ENCODE measurements at regions not wholly inside any gene's neighbourhood (a gene's known extent, or its start where the extent isn't known, plus 50 kb on each side); places are given as distances from the start of the nearest gene placed in this dataset.
"Not testable (repeated sequence)": the region's sequence is repeated elsewhere in the genome, so short reads cannot be mapped to it uniquely, and the experiment has no call there.

- DNase-seq (ENCODE audit: low spot score), result no peak
Measured at GRCh38 chr5:33153372-33153771, 287.4 kb upstream of the TARS1 start.

- DNase-seq (ENCODE audit: low spot score), result no peak
Measured at GRCh38 chr5:33153831-33154230, 286.9 kb upstream of the TARS1 start.

GRCh38 chr5:33160871-33161270 lies 279.9 kb upstream of the TARS1 start:
- no peak for DNase-seq (ENCODE audit: low spot score)

GRCh38 chr5:33161421-33161820 lies 279.3 kb upstream of the TARS1 start:
- DNase-seq (ENCODE audit: low spot score), result no peak

DNA sequence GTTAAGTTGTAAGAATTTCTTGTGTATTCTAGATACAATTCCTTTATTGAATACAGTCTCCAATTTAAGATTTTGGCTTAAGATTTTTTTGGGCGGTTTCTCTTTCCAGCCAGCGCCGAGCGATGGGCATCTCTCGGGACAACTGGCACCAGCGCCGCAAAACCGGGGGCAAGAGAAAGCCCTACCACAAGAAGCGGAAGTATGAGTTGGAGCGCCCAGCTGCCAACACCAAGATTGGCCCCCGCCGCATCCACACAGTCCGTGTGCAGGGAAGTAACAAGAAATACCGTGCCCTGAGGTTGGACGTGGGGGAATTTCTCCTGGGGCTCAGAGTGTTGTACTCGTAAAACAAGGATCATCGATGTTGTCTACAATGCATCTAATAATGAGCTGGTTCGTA lies 278.7 kb upstream of the TARS1 start:
- DNase-seq (ENCODE audit: low spot score), result no peak

DNA sequence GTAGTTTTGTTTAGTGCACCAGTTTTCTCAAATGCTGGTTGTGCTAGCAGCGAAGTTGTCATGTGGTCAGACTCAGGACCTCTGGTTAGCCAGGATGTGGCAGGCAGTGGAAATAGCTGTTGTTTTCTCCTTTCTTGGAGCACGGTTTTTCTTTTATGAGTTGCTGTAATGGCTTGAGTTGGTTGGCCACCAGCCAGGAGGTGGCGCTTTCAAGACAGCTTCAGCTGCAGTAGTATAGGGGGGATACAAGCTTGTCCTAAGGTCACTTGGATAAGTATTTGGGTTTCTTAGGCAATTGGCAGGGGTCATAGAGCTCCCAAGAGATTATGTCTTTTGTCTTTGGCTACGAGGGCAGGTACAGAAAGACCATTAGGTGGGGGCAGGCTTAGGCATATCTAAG lies 274.2 kb upstream of the TARS1 start:
- no peak for DNase-seq (ENCODE audit: low spot score)

DNA sequence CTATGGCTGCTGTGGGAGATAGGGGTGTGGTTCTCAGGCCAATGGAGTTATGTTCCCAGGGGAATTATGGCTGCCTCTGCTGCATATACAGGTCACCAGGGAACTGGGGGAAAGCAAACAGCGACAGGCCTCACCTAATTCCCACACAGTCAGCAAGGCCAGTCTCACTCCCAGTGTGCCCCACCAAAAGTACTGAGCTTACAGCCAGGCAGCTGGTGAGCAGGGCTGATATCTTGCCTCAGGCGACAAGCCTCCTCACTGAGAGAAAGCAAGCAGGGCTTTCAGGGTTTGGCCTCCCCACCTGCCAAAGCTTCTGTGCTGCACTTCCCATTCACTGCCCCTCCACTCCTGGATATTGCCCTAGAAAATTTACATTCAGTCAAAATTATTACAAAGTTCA lies 273.8 kb upstream of the TARS1 start:
- DNase-seq (ENCODE audit: low spot score), result no peak

- peak; percentile 13 for DNase-seq (ENCODE audit: low spot score)
Measured at GRCh38 chr5:33167541-33167940, 273.2 kb upstream of the TARS1 start.

GRCh38 chr5:33170411-33170810 lies 270.4 kb upstream of the TARS1 start:
- DNase-seq (ENCODE audit: low spot score), result no peak

GRCh38 chr5:33174383-33174782 lies 266.4 kb upstream of the TARS1 start:
- no peak for DNase-seq (ENCODE audit: low spot score)

- DNase-seq (ENCODE audit: low spot score), result no peak
Measured at GRCh38 chr5:33179301-33179700, 261.5 kb upstream of the TARS1 start.

DNA sequence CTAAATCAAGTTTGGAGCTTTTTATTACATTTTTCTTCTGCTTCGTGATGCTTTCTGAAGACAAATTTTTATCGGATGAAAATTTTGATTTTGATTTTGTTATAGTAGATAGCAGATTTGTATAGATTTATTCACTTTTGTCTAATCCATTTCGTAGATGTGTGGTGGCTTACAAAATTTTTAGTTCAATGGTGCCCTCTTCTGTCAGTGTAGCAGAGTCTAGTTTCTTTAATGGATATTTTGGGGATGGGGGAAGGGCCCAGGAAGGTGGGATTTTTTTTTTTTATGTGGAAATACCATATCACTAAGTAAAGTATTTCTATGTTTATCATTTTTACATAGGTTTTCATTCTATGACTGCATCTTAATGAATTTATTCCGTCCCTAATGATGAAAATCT lies 259.9 kb upstream of the TARS1 start:
- DNase-seq (ENCODE audit: low spot score), result no peak

GRCh38 chr5:33182986-33183385 lies 257.8 kb upstream of the TARS1 start:
- DNase-seq (ENCODE audit: low spot score), result no peak

GRCh38 chr5:33184367-33184766 lies 256.4 kb upstream of the TARS1 start:
- no peak for DNase-seq (ENCODE audit: low spot score)

DNA sequence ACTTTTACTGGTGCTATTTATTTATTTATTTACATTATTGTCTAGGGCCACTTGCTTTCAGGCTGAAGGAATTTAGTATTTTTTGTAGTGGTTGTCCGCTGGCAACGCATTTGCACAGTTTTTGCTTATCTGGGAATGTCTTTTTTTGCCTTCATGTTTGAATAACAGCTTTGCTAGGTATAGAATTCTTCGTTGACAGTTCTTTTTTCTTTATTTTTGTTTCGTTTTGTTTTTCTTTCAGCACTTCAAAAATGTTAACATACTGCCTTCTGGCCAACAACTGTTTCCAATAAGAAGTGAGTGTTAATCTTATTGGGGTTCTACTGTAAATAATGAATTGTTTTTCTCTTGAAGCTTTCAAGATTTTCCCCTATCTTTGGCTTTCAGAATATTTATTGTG lies 252.7 kb upstream of the TARS1 start:
- no peak for DNase-seq (ENCODE audit: low spot score)

DNA sequence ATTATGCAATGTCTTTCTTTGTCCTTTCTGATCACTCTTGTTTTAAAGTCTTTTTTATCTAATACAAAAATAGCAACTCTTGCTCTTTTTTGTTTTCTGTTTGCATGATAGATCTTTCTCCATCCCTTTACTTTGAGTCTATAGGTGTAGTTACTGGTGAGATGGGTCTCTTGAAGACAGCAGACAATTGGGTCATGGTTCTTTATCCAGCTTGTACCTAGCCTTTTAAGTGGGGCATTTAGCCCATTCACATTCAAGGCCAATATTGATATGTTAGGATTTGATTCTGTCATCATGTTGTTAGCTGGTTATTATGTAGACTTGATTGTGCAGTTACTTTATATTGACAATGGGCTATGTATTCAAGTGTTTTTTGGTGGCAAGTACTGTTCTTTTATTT lies 245.9 kb upstream of the TARS1 start:
- DNase-seq (ENCODE audit: low spot score), result no peak

DNA sequence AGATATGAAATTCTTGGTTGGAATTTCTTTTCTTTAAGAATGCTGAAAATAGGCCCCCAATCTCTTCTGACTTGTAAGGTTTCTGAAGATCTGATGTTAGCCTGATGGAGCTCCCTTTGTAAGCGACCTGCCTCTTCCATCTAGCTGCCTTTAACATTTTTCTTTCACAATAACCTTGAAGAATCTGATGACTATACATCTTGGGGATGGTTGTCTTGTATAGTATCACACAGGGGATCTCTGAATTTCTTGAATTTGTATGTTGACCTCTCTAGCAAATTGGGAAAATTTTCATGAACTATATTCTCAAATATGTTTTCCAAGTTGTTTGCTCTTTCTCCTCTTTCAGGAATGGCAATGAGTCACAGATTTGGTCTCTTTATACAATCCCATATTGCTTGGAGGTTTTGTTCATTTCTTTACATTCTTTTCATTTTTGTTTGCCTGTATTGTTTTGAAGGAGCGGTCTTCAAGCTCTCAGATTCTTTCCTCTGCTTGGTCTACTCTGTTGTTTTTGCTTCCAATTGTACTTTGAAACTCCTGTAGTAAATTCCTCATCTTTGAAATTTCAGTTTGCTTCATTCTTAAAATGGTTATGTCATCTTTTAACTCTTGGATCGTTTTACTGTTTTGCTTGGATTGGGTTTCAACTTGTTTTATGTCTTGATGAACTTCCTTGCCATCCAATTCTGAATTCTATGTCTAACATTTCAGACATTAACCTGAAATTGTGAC lies 245.2 kb upstream of the TARS1 start:
- no peak for DNase-seq (ENCODE audit: low spot score)

GRCh38 chr5:33198836-33199235 lies 241.9 kb upstream of the TARS1 start:
- DNase-seq (ENCODE audit: low spot score), result no peak

DNA sequence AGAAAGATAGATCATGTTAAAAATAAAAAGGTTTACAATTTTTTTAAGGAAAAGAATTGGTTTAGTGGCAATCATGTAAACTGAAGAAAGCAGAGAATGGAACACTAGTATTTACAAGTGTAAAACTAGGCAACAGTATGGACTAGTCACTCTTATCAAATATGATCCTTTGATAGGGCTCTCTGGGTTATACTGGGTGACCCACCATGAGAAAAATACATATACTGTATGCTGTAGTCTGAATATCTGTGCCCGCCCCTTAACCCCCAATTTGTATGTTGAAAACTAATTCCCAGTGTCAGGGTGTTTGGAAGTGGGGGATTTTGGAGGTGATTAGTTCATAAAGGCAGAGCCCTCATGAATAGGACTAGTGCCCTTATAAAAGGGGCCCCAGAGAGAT lies 236.8 kb upstream of the TARS1 start:
- DNase-seq (ENCODE audit: low spot score), result no peak

DNA sequence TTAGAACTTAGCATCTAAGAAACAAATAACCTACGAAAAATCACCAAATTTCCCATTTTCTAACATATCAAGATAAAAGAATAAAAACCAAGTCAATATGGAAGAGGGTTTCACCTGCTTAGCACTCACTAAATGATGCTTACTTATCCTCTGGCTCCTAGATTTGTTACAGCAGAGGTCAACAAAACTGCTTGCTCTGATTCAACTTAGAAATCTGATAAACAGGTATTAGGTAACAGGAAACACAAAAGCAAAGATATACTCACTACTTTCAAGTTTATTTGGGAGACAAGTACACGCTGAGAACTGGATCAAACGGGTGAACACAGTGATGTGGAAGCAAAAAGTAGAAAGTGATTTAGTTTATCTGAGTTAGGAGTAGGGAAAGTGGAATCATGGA lies 235.7 kb upstream of the TARS1 start:
- no peak for DNase-seq (ENCODE audit: low spot score)

DNA sequence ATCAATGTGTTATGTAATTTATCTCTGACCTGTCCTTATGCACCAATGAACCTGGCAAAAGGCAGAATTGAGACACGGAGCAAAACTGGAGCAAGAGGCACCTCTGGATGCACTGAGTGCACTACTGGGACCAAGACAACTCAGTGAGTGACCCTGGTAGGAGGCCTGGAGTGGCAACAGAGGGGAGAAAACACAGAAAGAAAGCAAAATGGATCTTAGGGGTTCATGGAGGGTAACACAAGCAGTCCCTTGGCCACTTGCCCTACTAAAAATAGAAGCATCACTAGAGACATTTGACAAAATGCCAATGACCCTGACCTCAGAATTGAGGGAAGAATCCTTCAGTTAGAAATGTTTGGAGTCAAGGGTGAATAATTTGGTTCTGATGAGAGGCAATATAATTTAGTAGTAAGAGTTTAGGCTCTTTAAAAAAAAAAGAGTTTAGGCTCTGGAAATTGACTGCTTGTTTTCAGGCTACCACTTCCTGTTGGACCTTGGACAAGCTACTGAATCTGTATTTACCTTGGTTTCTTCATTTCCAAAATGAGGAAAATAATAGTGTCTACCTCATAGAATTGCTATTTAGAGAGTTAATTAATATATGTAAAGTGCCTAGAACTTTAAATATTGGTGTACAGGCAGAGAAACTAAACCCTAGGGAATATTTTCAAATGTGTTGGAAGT lies 234.9 kb upstream of the TARS1 start:
- no peak for DNase-seq (ENCODE audit: low spot score)

- no peak for DNase-seq (ENCODE audit: low spot score)
Measured at GRCh38 chr5:33206962-33207506, 233.7 kb upstream of the TARS1 start.

DNA sequence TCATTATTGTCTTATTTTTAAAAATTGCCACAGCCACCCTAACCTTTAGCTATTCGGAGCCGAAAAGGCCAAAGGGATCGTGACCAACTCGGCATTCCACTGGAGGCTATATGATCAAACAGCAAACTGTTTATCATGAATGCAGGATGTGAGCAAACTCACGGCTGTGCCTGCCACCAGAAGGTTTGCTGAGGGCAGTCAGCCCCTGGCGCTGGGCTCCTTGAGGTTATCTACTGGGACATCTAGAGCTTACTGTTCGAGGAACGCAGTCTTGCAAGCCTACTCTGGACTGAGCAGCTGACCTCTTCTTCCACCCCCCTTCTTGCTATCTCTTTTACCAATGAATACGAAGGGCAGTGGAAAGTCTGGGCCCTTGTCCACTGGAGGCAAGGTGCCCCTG lies 231.5 kb upstream of the TARS1 start:
- DNase-seq (ENCODE audit: low spot score), result no peak

- not testable (repeated sequence) for DNase-seq (ENCODE audit: low spot score)
Measured at GRCh38 chr5:33210221-33210620, 230.5 kb upstream of the TARS1 start.
